NCI-H82 treated with DMSO at 0.1 percent for 48 hours (cell line): ENCODE measurements at regions not wholly inside any gene's neighbourhood (a gene's known extent, or its start where the extent isn't known, plus 50 kb on each side); places are given as distances from the start of the nearest gene placed in this dataset.

Experiments
- DNase-seq: peaks from one replicate; lab custom pipeline; 2025; ENCODE audit not compliant: unreplicated experiment; lab: John Stamatoyannopoulos, UW

DNA sequence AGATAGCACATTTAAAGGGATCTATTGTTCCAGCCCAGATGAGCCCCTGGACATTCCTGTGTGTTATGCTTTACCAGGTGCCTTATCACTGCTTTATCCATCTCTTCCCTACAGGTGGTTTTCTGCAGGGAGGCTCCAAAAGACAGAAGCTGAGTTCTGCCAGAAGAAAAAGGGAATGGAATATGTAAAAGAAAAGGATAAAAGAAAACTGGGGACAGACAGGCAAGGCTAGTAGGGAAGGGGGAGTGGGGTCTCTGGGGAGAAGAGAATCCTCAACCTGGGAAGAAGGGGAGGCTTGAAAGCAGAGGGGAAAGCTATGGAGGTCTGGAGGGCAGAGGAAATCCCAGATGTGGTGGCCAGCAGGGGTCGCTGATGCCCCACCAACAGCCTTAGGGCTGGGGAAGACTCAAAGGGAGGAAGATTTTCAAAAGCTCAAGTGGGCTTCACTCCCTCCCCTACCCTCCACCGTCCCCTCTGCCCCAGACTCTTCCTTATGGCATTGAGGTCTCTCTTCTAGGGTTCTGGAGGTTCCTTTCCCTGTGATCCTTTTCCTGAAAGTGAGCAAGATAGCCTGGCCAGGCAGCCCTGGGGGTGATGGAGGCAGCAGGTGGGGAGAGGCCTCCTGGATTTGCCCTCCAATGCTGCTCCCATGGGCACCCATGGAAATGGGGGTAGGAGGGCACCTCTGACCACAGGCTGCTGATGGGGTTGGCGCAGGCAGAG, 178.1 kb upstream of the PKDCC start:
- peak; percentile 47 for DNase-seq

DNA sequence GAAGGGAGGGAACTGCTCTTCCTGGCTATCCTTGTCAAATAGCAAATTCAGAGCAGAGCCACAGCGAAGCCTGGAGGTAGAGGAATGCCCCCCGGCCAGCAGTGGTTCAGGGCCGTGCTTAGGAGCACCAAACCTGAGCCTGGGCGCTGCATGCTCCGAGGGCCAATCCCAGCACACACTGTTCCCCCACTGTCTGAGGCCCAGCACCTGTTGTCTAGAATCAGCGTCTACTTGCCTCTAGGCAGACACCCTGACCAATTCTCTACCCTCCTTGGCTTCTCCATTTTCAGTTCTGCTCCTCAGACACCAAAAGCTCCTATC, 177.6 kb upstream of the PKDCC start:
- no peak for DNase-seq

DNA sequence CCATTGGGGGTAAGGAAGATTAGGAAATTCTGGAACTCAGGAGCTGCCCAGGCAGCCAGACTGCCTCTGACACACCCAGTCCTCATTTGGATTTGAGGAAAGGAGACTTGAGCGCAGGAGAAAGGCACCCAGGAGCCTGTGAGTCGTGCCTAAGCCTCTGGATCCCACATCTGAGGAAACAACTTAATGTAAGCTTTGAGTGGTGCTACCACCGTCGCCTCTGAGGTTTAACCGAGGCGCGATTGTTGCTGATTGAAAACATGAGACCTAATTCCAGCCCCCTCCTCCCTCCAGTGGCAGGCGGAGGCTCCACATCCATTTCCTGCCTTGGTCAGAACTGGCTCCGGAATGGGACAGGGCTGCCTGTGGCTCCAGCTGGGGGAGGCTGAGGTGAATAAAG, 176.7 kb upstream of the PKDCC start:
- no peak for DNase-seq

DNA sequence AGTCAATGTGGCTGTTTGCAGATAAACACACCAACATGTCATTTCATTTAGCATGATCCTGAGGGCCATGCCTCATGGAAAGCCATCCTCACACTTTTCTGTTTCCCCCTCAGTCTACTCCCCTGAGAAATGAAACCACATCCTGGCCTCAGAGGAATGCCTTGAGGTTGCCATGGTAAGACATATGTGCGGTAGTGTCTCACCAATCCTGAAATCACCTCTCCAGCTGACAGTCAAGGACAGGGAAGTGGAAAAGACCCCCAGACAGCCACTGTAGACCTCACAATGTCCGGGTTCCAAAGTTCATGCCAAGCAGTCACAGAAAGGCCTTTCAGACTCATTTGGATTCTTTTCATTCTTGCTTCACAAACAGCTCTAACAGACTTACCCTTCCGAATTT, 175.2 kb upstream of the PKDCC start:
- no peak for DNase-seq

DNA sequence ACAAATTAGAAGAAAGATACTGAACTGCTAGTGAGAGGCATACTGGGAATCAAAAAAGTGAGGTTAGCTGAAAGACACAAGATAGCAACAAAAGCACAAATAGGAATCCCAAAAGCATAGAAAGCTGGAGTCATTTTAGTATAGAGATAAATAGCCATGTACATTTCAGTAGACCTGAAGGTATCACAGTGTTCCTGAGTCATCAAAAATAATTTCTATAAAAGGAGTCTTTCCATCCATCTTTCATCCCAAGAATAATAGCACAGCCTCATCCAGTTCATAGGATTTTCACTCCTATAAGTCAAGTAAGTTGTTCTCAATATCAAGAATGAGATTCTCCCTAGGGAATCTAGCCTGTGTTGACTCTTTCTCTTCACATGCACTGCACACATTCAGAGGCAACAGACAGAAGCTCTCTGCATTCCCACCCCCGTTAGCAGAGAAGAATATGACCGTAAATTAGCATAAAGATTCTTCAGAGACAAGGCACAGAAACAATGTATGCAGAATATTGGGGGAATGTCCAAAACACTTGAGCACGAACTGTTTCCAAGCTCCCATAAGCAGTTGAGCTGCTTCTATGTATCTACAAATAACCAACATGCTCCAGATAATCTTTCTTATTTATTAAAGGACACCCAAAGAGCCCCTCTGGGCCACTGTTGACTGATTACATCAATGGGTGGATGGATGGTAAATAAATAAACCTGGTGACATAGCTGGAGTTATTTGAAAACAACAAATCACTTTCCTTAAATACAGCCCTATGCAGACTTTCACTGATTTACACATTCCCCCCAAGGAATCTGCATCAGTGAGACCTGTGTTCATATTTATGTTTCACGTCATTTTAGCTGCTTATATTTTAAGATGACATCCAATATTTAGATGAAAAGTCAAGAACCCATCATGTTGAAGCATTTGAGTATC, 174.5 kb upstream of the PKDCC start:
- DNase-seq = no peak

DNA sequence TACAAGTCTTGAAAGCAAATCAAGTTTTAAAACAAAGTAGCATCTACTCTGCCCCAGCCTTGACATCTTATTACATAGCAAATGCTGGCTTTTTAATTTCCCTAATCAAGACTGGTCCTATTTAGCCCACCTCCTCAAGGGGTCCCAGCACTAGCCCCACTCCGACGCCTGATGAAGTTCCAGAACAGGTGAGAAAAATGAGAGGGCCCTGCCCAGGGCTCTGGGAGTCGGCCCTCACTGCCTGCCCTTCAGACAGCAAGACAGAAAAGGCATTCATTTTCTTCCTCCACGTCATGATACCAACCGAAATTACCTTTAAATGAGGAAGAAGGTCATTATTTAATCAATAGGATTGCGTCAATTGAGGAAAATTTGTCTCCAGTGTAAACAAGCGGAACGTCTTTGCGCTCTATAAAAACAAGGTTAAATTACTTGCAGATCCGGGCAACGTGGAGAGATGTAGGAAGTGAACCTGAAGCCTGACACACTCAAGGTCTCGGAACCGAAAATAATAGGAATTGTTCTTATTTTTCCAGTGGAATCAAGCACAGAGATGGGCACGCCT, 170.6 kb upstream of the PKDCC start:
- no peak for DNase-seq

DNA sequence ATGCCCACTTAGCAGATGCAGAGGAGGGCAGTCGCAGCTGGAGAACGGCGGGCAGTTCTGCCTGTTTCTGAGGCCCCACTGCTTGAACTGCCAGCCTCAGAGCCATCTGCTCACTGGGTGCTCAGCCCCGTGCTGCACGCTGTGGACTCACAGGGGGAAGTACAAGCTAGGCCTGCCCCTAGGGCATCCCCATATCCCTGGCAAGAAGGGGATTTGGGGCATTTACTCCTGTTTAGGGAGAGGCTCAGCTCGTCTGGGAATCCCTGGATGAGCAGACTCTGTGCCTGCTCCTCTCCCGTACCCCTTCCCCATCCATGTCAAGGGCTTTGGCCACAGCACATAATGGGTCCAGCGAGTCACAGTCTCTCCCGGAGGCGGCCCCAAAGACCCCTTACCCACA, 169.8 kb upstream of the PKDCC start:
- DNase-seq = no peak

DNA sequence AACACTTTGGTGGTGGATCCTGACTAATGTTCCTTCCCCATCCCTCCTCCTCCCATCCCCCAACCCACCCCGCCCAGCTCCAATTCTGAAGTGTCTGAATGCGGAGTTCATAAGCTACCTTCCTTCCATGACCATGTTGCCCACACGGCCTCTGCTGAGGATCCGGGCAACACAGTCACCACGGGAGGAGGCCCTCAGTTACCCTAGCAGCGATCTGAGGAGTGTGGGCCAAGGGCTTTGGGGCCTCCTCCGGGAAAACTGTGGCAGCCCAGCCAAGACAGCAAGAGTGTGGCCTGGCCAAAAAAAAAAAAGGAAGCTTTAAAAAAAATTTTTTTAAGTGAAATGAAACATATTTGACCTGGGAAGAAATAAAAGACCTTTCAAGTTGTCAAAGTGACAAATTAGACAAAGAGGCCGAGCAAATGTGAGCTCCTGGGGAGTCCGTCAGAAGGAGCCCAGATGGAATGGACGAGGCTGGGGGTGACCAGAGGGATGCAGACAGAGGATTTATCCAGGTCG, 169.0 kb upstream of the PKDCC start:
- DNase-seq = no peak

DNA sequence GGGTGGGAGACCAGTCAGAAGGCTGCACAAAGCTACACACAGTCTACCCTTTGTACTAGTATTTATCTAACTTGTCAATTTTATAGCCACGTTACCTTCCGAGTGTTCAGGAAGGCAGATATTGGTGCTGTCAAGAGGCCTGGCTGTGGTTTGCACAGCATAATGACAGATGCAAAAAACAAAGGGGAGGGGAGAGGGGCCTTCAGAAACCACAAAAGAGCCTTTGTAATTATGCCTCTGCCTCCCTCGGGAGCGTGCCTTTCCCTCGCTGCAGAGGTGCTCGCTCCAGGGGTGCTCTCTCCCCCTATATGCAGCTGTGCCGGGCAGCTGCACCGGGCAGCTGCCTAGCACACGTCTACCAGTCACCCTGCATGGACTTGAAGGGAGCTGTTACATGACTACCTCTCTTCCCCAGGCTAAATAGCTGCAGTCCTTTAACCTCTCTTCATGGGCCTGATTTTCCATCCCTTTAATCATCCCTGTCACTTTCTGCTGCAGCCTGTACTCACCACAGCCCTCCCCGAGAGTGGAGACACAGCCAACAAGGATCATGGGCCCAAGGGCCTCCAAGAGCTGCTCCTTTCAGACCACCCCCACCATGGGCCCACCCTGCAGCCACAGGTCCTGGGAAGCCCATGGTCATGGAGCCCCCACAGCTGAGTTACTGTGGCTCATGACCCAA, 168.4 kb upstream of the PKDCC start:
- DNase-seq = no peak

DNA sequence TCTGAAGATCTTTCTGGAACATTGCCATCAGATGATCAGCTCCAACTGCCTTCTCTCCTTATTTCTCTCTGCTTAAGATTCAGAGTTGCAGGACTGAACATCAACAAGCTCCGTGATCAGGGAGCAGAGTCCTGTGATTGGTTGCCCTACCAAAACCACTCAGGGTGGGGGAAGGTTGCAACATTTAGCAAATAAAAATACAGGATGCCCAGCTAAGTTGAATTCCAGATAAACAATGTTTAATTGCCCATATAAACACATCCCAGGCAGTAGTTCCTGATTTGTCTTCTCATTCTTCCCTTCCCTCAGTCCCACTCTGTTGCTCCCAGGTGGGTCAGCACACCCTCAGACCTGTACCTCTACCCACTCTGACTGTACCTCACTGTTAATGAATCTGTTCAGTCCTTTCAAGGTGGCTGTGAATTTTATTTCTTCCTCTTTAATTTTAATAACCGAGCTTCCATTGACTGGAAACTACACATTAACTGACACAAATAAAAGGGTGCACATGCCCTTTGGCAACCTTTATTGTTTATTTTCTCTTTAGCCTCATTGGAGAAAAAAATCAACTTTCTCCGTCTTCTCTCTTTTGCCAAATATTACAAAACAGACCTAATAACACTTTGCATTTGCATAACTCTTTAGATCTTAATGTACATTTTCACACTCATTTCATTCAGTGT, 167.1 kb upstream of the PKDCC start:
- DNase-seq = no peak

DNA sequence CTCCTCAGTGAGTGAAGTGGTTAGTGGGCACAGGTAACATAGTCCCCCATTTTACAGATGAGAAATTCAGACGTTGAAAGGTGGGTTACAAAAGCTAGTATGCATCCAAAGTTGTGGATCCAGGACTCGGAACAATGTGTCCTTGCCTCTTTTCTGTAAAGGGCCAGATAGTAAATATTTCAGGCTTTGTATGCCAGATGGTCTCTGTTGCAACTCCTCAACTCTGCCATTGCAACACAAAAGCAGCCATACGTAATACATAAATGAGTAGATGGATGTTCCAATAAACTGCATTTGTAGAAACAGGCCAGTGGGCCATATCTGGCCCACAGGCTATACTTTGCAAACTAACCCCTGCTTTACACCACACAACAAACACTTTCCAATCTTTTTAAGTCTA, 166.6 kb upstream of the PKDCC start:
- no peak for DNase-seq

DNA sequence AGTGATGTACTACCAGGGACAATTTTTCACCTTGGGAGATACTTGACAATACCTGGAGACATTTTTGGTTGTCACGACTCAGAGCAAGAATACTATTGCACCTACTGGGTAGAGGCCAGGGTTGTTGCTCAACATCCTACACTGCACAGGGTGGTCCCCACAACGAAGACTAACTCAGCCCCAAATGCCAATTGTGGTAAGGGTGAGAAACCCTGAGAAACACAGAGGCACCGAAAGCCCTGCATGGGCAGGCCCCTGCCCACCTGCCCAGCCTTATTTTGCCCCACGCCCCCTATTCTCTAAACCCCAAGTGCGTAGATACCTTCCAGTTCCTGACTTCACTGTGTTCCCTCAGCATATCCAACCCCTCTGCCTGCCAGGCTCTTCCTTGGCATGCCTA, 163.1 kb upstream of the PKDCC start:
- DNase-seq = no peak

DNA sequence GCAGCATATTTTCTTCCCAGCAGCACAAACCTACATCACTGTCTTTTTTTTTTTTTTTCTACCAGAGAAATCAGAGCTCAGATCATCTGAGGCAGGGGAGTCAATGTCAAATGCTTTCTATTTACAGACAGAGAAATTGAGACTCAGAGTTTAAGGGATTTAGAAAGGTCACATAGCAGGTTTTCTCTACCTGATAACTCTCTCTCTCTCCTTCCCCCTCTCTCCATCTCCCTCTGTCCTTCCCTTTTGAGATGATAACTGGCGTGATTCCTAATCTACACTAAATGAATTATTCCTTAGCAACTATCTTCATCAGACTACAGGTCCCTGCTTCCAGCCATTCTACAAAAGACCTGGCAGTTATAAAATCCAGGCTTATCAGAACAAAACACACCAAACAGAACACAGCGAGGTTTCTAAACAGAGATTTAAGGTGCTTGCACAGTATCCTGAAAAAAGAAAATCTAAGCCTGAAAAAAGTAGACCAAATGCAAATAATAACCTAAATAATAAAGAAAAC, 161.6 kb upstream of the PKDCC start:
- no peak for DNase-seq

DNA sequence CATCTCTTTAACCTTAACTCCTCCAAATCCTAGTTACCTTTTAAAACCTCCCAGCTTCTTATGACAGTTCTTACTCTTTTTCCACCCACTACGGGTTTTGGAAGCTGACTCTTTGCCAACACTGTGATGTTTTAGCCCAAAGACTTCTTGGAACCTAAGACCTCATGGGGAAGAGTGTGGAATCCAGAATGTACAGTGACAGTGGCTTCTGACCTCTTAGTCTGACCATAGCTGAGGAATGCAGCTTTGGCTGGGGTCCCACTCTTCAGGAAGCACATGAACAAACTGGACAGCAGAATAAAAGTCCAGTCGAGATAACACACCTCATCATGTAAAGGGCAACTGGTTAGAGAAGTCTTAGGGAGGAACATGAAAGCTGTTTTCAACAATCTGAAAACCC, 161.1 kb upstream of the PKDCC start:
- DNase-seq = no peak

DNA sequence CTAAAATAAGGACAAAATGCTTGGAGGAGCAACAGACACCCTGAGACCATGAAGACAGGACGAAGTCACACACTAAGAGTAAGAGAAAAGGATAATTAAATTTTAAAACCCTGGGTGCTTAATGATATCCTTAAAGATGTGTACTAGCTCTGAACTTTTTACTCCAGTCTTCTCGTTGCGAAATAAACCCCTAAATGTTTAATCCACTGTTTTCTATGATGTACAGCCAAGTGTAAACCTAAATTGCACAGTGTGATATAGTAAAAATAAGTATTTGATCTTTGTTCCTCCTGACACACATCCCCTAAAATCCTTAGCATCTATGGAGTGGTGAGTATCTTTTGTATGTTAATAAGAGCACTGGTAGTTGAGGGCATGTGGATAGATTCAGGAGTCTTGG, 157.5 kb upstream of the PKDCC start:
- DNase-seq = no peak

DNA sequence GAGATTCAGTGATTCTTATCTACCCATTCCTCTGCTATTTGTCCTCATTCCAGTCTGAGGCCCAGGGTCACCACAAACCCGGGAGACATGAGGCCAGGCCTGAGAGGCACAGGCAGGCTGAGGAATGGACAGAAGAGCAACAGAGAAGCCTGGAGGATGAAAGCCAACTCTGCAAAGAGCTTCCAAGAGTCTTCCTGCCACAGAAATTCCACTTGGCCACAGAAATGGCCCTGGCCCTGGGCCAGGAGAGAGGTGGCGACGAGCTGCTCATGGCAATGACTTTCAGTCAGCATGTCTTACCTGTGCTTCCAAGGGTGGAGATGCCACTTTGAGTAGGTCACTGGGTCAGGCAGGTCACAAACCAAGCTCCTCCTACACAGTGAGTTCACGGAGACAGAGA, 155.3 kb upstream of the PKDCC start:
- DNase-seq = no peak

DNA sequence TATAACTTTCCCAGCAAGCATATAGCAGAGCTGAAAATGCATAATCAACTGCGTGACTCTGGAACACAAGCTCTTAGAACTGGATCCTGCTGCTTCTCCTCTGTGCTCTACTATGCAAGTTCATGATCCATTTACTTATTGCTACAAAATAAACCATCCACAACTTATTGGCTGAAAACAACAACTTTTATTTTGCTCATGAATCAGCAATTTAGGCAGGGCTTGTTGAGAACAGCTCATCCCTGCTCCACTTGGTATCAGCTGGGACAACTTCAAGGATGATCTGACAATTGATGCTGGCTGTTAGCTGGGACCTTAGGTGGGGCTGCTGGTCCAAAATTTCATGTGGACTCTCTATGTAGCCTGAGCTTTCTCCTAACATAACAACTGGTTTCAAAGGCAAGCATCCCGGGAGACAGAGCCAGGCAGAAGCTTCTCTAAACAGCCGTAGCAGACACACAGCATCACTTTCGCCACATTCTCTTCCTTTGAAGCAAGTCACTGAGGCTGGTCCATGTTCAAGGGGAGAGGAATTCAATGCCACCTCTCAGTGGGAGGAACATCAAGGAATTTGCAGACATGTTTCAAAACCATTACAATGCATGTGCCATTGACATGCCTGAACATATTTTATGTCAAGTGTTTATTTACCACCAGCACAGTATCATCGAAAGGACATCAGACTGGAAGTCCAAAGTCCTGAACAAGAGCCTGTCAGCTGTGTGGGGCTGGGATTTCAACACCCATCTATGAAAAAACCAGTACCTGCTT, 153.1 kb upstream of the PKDCC start:
- no peak for DNase-seq

DNA sequence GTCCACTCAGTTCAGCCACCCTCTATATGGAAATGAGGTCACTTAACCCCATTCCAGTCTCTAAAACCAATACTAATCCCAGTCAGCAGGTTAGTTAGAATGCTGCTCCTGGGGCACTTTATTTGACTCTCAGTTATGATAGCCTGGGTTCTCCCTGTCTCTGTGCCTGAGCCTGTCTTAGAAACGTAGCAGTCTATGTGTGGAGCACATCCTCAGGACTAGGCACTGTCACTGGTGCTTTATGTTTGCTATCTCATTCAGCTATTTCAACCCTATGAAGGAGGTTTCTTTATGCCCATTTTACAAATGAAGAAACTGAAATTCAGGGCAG, 152.5 kb upstream of the PKDCC start:
- DNase-seq = no peak

DNA sequence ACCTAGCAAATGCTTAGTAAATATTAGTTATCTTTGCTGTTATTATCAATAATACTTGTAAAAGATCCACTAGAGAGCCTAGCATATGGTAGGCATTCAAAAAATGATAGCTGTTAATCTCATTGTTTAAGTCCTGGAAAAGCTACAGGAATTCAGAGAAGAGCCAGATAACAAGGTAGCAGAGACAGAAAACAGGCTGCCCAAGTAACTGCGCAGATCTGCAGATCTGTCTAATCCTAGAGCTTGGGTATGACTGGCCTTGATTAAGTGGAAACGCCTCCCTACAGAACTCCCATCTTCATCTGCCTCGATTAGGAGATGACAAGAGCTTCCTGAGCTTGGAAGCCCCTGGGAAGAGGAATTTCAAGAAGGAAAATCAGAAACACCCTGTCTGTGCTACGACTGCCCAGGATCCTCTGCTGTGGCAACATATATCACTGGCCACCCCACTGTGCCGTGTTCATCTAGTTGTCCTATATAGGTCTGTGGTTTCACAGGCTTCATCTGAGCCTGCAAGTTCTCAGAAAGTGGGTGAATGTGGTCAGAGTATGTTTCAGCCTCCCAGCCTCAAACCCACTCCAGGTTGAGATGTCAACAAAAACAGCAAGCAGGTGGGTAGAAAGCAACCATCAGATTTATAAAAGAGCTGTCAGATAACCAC, 151.5 kb upstream of the PKDCC start:
- DNase-seq = no peak

DNA sequence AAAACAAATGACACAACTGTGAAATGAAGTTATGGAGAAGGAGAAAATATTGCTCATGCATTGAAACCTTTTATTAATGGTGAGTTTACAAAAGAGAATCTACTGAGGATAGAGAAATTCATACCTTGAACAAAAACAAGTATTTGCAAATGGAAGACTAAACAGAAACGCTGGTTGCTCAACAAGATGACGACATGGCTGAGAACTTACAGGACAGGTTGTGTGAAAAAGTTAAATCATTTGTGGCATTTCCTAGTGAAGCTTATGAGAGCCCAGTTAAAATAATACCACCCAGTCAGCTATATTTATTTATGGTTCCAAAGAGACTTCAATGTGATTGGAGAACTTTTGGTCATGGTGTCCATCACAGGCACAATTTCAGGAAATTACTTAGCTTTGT, 148.6 kb upstream of the PKDCC start:
- no peak for DNase-seq
